Mesodermal cell (in vitro differentiated cells): ENCODE measurements at regions not wholly inside any gene's neighbourhood (a gene's known extent, or its start where the extent isn't known, plus 50 kb on each side); places are given as distances from the start of the nearest gene placed in this dataset.
A peak's percentile ranks its signal among the peaks of the same experiment; 100 is the strongest.

ENCODE experiments used
- H3K27ac ChIP-seq: 2 replicates; pipeline ENCODE4 v1.7.0; 2013; ENCODE audit warnings: mild to moderate bottlenecking, low read depth, low read length, moderate library complexity; ENCODE audit not compliant: severe bottlenecking
- H3K36me3 ChIP-seq: 2 replicates; pipeline ENCODE4 v1.7.1; 2013; ENCODE audit warnings: mild to moderate bottlenecking, low read length, moderate library complexity; ENCODE audit not compliant: control insufficient read depth, insufficient read depth
- H3K4me1 ChIP-seq: one replicate; pipeline ENCODE4 v1.7.1; 2013; ENCODE audit warnings: mild to moderate bottlenecking, low read length; ENCODE audit not compliant: insufficient read depth, control insufficient read depth, poor library complexity, severe bottlenecking
- H3K4me3 ChIP-seq: 2 replicates; pipeline ENCODE4 v1.7.0; 2013; ENCODE audit warnings: low read length, control low read depth, mild to moderate bottlenecking; ENCODE audit not compliant: insufficient read depth, poor library complexity, severe bottlenecking; ENCODE audit errors: extremely low read depth
- H3K9me3 ChIP-seq: 2 replicates; pipeline ENCODE4 v1.7.1; 2013; ENCODE audit warnings: mild to moderate bottlenecking, low read length, moderate library complexity; ENCODE audit not compliant: control insufficient read depth
- WGBS, 2 experiments: methylation state at CpG; one replicate each; pipeline ENCODE4 v1.1.5; 2013; ENCODE audit warnings: missing lambda C conversion rate in 2 of 2; ENCODE audit not compliant: insufficient coverage in 2 of 2; 5-methylcytosine and 5-hydroxymethylcytosine counted together

- Histone ChIP-seq H3K36me3 (no peaks in the 10 kb centered on the region), H3K27ac (no peak overlapping the region)
- WGBS, 2 experiments = 88% methylated on average over 1 of the region's 2 CpGs; no CpG with 5 or more reads in 1 of the 2 experiments
Observed at GRCh38 chr14:66037361-66037760, 448.8 kb upstream of the CCDC196 start.

GRCh38 chr14:66038212-66038611 is 448.0 kb upstream of the CCDC196 start:
- WGBS, 2 experiments = 85% methylated on average over 2 of the region's 3 CpGs
- H3K4me1 ChIP-seq = no peaks in the 10 kb centered on the region
- H3K27ac ChIP-seq = no peak overlapping the region
- no peak overlapping the region for H3K4me3 ChIP-seq
- H3K36me3 ChIP-seq = no peaks in the 10 kb centered on the region
- H3K9me3 ChIP-seq = no peaks in the 10 kb centered on the region

More at GRCh38 chr14:66037361-66037760, 448.8 kb upstream of the CCDC196 start:
- no peak overlapping the region for H3K4me3 ChIP-seq
- H3K9me3 ChIP-seq = no peaks in the 10 kb centered on the region
- H3K4me1 ChIP-seq = no peaks in the 10 kb centered on the region

- WGBS, 2 experiments = no CpG with 5 or more reads among the region's 1 CpG
- Histone ChIP-seq H3K4me3 (no peak overlapping the region), H3K9me3 (no peaks in the 10 kb centered on the region), H3K4me1 (peaks cover 2% of the 10 kb centered on the region), H3K27ac (no peak overlapping the region), H3K36me3 (no peaks in the 10 kb centered on the region)
Observed at GRCh38 chr14:66038618-66039017, 447.6 kb upstream of the CCDC196 start.

- Histone ChIP-seq H3K9me3 (no peaks in the 10 kb centered on the region), H3K4me1 (peaks cover 9% of the 10 kb centered on the region), H3K4me3 (no peak overlapping the region), H3K27ac (no peak overlapping the region), H3K36me3 (no peaks in the 10 kb centered on the region)
Observed at GRCh38 chr14:66039495-66039894, 446.7 kb upstream of the CCDC196 start.

- Histone ChIP-seq H3K9me3 (no peaks in the 10 kb centered on the region), H3K27ac (no peak overlapping the region), H3K4me3 (no peak overlapping the region), H3K4me1 (peaks cover 22% of the 10 kb centered on the region), H3K36me3 (no peaks in the 10 kb centered on the region)
- WGBS, 2 experiments = 94 to 97% methylated on average over 5 of the region's 6 CpGs
Observed at GRCh38 chr14:66041582-66041981, 444.6 kb upstream of the CCDC196 start.

- Histone ChIP-seq H3K36me3 (no peaks in the 10 kb centered on the region), H3K27ac (peak overlapping the region; percentile 44), H3K4me1 (peaks cover 22% of the 10 kb centered on the region), H3K9me3 (no peaks in the 10 kb centered on the region), H3K4me3 (no peak overlapping the region)
Observed at GRCh38 chr14:66043921-66044320, 442.2 kb upstream of the CCDC196 start.

- Histone ChIP-seq H3K4me1 (peaks cover 22% of the 10 kb centered on the region), H3K4me3 (no peak overlapping the region), H3K27ac (peak overlapping the region; percentile 62), H3K36me3 (no peaks in the 10 kb centered on the region), H3K9me3 (no peaks in the 10 kb centered on the region)
- WGBS, 2 experiments = 66 to 85% methylated on average over 3 to 4 of the region's 7 CpGs
Observed at GRCh38 chr14:66045572-66046021, 440.6 kb upstream of the CCDC196 start.

- H3K4me1 ChIP-seq = peaks cover 22% of the 10 kb centered on the region
- H3K4me3 ChIP-seq = no peak overlapping the region
- 33% methylated on average over 1 of the region's 1 CpG; no CpG with 5 or more reads in 1 of the 2 experiments for WGBS, 2 experiments
- no peaks in the 10 kb centered on the region for H3K36me3 ChIP-seq
- H3K9me3 ChIP-seq = no peaks in the 10 kb centered on the region
- H3K27ac ChIP-seq = peak overlapping the region; percentile 62
Observed at GRCh38 chr14:66046035-66046434, 440.1 kb upstream of the CCDC196 start.

- Histone ChIP-seq H3K9me3 (no peaks in the 10 kb centered on the region), H3K4me3 (no peak overlapping the region), H3K36me3 (no peaks in the 10 kb centered on the region), H3K4me1 (peaks cover 22% of the 10 kb centered on the region), H3K27ac (no peak overlapping the region)
- no CpG with 5 or more reads among the region's 1 CpG for WGBS, 2 experiments
Observed at GRCh38 chr14:66046591-66046990, 439.6 kb upstream of the CCDC196 start.

- no peaks in the 10 kb centered on the region for H3K4me1 ChIP-seq
- H3K36me3 ChIP-seq = no peaks in the 10 kb centered on the region
- H3K27ac ChIP-seq = no peak overlapping the region
- H3K9me3 ChIP-seq = peaks cover 16% of the 10 kb centered on the region
- WGBS, 2 experiments = 89 to 100% methylated on average over 1 to 2 of the region's 5 CpGs
- no peak overlapping the region for H3K4me3 ChIP-seq
Observed at GRCh38 chr14:66056268-66056907, 429.8 kb upstream of the CCDC196 start.

- Histone ChIP-seq H3K27ac (no peak overlapping the region), H3K9me3 (peaks cover 16% of the 10 kb centered on the region), H3K36me3 (no peaks in the 10 kb centered on the region), H3K4me3 (no peak overlapping the region), H3K4me1 (no peaks in the 10 kb centered on the region)
- no CpG with 5 or more reads among the region's 1 CpG for WGBS, 2 experiments
Observed at GRCh38 chr14:66056926-66057552, 429.1 kb upstream of the CCDC196 start.
